Gastroesophageal sphincter (tissue), 4 donors: ENCODE measurements at regions not wholly inside any gene's neighbourhood (a gene's known extent, or its start where the extent isn't known, plus 50 kb on each side); places are given as distances from the start of the nearest gene placed in this dataset.

Experiments used
- ATAC-seq: fragments of 150-250 bp; one replicate; pipeline ENCODE4 v1.9.1; 2016; ENCODE audit warnings: mild to moderate bottlenecking, moderate library complexity
- H3K27ac ChIP-seq, 4 donors: fragments of 200-600 bp; sonication (generic) in 3 of 4; 1 replicate in 3 of 4; 2 replicates in 1 of 4; pipeline ENCODE4 v1.5.1; 2016 to 2019
- H3K27me3 ChIP-seq: fragments of 200-600 bp; sonication (generic); one replicate; pipeline ENCODE4 v1.5.1; 2019
- H3K36me3 ChIP-seq, 2 donors: fragments of 200-600 bp; sonication (generic); one replicate each; pipeline ENCODE4 v1.5.1; 2019; ENCODE audit warnings: control low read depth in 1 of 2
- H3K4me1 ChIP-seq, 3 donors: fragments of 200-600 bp; sonication (generic); 1 replicate in 2 of 3; 2 replicates in 1 of 3; pipeline ENCODE4 v1.5.1; 2016 to 2019; ENCODE audit warnings: control low read depth in 2 of 3
- H3K4me3 ChIP-seq, 2 donors: fragments of 200-600 bp; sonication (generic); one replicate each; pipeline ENCODE4 v1.5.1; 2019; ENCODE audit warnings: mild to moderate bottlenecking in 1 of 2, moderate library complexity in 1 of 2
- H3K9me3 ChIP-seq, 3 donors: fragments of 200-600 bp; sonication (generic); one replicate each; pipeline ENCODE4 v1.5.1; 2017 to 2019; ENCODE audit warnings: control low read depth in 2 of 3
- EP300 ChIP-seq: sonication (generic); formaldehyde crosslinking; IDR thresholded peaks from one replicate; pipeline ENCODE4 v1.6.1; 2017; ENCODE audit warnings: antibody characterized with exemption, mild to moderate bottlenecking
- POLR2A ChIP-seq, 2 donors: fragments of 450-650 bp; IDR thresholded peaks; one replicate each; pipeline ENCODE4 v1.6.1; 2017; ENCODE audit warnings: antibody characterized with exemption in 2 of 2, mild to moderate bottlenecking in 2 of 2, moderate library complexity in 1 of 2
- POLR2AphosphoS5 ChIP-seq: sonication (generic); formaldehyde crosslinking; IDR thresholded peaks from one replicate; pipeline ENCODE4 v1.6.1; 2017; ENCODE audit warnings: antibody characterized with exemption
- WGBS, 2 donors: methylation state at CpG; one replicate each; pipeline ENCODE4 v1.1.5; 2018; ENCODE audit warnings: low coverage in 1 of 2; 5-methylcytosine and 5-hydroxymethylcytosine counted together
- TF ChIP-seq, protein P1 (sequence below), 4 experiments: fragments of 200-600 bp in 2 of 4; fragments of 450-650 bp in 2 of 4; sonication (generic) in 1 of 4; IDR thresholded peaks; one replicate each; pipeline ENCODE4 v1.5.1; 2017 to 2019; ENCODE audit warnings: antibody characterized with exemption in 4 of 4, mild to moderate bottlenecking in 2 of 4, moderate library complexity in 2 of 4

DNA sequence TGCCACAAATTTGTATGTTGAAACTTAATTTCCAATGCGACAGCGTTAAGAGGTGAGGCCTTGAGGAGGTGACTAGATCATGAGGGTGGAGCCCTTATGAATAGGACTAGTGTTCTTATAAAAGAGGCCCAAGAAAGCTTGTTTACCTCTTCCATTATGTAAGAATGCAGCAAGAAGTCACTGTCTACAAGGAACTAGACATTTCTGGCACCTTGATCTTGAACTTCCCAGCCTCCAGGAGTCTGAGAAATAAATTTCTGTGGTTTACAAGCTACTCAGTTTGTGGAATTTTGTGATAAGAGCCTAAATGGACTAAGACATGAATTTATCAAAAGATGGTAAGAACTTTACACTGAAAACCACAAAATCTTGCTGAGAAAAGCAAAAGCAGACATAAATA lies 173.6 kb upstream of the SGK1 start:
- Histone ChIP-seq H3K27ac (no peak overlapping the region), H3K36me3 (no peaks in the 10 kb centered on the region), H3K27me3 (no peaks in the 10 kb centered on the region), H3K9me3 (no peaks in the 10 kb centered on the region), H3K4me1 (no peaks in the 10 kb centered on the region), H3K4me3 (no peak overlapping the region)
- TF ChIP-seq, protein P1, sequence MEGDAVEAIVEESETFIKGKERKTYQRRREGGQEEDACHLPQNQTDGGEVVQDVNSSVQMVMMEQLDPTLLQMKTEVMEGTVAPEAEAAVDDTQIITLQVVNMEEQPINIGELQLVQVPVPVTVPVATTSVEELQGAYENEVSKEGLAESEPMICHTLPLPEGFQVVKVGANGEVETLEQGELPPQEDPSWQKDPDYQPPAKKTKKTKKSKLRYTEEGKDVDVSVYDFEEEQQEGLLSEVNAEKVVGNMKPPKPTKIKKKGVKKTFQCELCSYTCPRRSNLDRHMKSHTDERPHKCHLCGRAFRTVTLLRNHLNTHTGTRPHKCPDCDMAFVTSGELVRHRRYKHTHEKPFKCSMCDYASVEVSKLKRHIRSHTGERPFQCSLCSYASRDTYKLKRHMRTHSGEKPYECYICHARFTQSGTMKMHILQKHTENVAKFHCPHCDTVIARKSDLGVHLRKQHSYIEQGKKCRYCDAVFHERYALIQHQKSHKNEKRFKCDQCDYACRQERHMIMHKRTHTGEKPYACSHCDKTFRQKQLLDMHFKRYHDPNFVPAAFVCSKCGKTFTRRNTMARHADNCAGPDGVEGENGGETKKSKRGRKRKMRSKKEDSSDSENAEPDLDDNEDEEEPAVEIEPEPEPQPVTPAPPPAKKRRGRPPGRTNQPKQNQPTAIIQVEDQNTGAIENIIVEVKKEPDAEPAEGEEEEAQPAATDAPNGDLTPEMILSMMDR (IDR thresholded peaks at IDR 0.05), result no peak
- TF ChIP-seq POLR2AphosphoS5 (no peak), EP300 (no peak), POLR2A (IDR thresholded peaks at IDR 0.05) (no peak)
- no peak for ATAC-seq
- 91 to 94% methylated on average over 2 of the region's 2 CpGs for WGBS, 2 donors

DNA sequence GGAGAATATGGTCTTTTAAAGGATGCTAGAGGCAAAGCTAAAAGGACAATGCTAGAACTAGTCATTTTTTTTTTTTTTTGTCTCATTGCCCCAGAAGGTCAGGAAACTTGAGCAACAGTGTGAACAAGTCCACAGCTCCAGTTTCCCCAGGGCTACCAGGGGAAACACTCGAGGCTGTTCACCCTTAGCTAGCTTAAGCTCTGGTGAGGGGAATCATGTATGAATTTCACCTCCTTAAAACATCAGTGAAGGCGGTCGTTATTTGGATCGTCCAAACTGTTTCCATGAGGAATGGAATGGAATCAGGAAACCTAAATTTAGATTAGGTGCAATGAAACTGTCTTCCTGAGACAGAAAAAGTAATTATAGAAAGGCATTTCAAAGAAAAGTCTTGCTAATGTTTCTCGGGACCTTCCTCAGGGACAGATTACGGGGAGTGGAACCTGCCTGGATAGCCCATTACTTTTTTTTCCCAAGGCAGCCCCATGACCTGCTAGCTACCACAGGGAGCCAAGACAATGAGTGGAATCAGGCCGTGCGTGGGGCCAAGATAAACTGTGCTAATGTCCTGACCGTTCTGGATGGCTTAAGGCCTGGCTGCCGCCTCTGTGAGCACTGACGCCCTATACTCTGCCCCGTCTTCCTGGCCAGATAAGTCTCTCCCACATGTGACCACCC lies 164.8 kb upstream of the SGK1 start:
- Histone ChIP-seq H3K4me3 (no peak overlapping the region), H3K9me3 (no peaks in the 10 kb centered on the region), H3K4me1 (peaks cover 0 to 27% (median 0%) of the 10 kb centered on the region in 3 donors), H3K36me3 (no peaks in the 10 kb centered on the region), H3K27ac (peak overlapping the region in 3 of 4 donors; percentile 5 to 53 (median 32)), H3K27me3 (no peaks in the 10 kb centered on the region)
- ATAC-seq, result peak; percentile 62
- WGBS, 2 donors, result 15 to 28% methylated on average over 6 to 8 of the region's 12 CpGs
- TF ChIP-seq EP300 (no peak), POLR2A (IDR thresholded peaks at IDR 0.05) (no peak), POLR2AphosphoS5 (no peak)
- TF ChIP-seq, protein P1 (IDR thresholded peaks at IDR 0.05), result no peak

DNA sequence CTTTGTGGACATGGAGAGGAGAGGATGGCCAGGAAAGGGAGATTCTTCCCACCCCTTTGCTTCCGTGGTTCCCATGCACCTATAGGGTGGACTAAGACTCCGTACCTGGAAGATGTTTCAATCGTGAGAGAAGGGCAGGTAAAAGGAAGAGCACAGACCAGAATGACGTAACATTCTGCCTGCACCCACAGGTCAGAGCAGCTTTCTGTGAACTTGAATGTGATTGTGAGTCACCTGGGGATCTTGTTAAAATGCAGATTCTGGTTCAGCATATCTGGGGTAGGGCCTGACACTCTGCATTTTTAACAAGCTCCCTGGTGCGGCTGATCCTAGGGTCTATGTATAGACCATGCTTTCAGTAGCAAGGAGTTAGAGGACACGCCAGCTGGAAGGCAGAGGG lies 164.1 kb upstream of the SGK1 start:
- no peak overlapping the region for H3K27ac ChIP-seq
- TF ChIP-seq, protein P1 (IDR thresholded peaks at IDR 0.05), result no peak
- TF ChIP-seq POLR2AphosphoS5, result no peak
- TF ChIP-seq POLR2A (IDR thresholded peaks at IDR 0.05), result no peak
- TF ChIP-seq EP300, result no peak
- no peaks in the 10 kb centered on the region for H3K27me3 ChIP-seq
- no peak for ATAC-seq
- H3K4me1 ChIP-seq, result peaks cover 0 to 27% (median 0%) of the 10 kb centered on the region in 3 donors
- H3K4me3 ChIP-seq, result no peak overlapping the region
- no peaks in the 10 kb centered on the region for H3K36me3 ChIP-seq
- 100% methylated on average over 4 of the region's 6 CpGs; no CpG with 5 or more reads in 1 of the 2 donors for WGBS, 2 donors
- H3K9me3 ChIP-seq, result no peaks in the 10 kb centered on the region

DNA sequence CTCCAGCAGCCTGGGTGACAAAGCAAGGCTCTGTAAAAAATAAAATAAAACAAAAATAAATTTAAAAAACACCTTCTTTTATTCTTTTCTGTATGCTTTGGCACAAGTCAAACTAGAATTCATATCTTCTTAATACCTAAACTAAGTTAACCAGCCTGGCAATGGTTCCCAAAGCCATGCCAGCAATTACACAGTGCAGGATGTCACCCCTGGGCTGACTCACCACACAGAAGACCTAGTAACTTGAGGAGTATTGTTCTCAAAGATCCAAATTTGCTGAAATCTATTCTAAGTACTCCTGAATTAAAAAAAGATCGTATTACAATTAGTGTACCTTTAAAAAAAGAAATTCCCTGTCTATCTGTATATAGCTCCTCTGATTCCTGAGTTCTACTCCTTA lies 162.7 kb upstream of the SGK1 start:
- ATAC-seq, result no peak

More for the DNA sequence above, 162.7 kb upstream of the SGK1 start:
- H3K27me3 ChIP-seq, result no peaks in the 10 kb centered on the region
- H3K36me3 ChIP-seq, result no peaks in the 10 kb centered on the region
- no peak overlapping the region for H3K4me3 ChIP-seq
- no peak for TF ChIP-seq EP300
- no peak for TF ChIP-seq POLR2AphosphoS5
- TF ChIP-seq POLR2A (IDR thresholded peaks at IDR 0.05), result no peak
- TF ChIP-seq, protein P1 (IDR thresholded peaks at IDR 0.05), result no peak
- no peak overlapping the region for H3K27ac ChIP-seq
- 35 to 69% methylated on average over 1 of the region's 1 CpG for WGBS, 2 donors
- H3K9me3 ChIP-seq, result no peaks in the 10 kb centered on the region
- peaks cover 0 to 27% (median 0%) of the 10 kb centered on the region in 3 donors for H3K4me1 ChIP-seq
